ENCODE measurements at regions not wholly inside any gene's neighbourhood (a gene's known extent, or its start where the extent isn't known, plus 50 kb on each side); places are given as distances from the start of the nearest gene placed in this dataset.

DNA sequence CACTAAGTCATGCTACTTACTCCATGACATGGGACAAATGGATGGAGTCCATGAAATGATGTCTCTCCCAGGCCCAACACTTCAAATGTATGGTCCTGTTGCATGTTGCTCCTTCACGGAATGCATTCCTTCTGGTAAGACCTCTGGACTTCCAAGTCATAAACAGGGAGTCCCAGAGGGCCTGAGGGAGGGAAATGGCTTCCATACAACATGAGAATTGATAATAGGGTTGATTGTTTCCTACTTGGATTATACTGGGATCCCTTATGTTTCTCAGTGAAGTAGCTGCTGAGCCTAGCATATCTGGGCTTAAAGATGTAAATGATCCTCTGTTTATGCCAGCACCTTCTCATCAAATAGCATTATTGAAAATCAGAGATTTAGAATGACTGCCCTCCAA is 104.2 kb upstream of the MAGI3 start:
- H3K4me1 ChIP-seq (replicated peaks in 1 of 4; ENCODE audit: control insufficient read depth in 3 of 4, insufficient read depth in 4 of 4, low read length in 3 of 4), result no peaks in the 10 kb centered on the region
- no peak overlapping the region for H3K14ac ChIP-seq (ENCODE audit: insufficient read length)
- H4K20me1 ChIP-seq (replicated peaks in 1 of 2; ENCODE audit: control insufficient read depth in 1 of 2, insufficient read depth in 2 of 2, low read length in 2 of 2), result no peaks in the 10 kb centered on the region
- ChIA-PET POLR2A (ENCODE audit: partially characterized antibody) (no interaction called here), CTCF (ENCODE audit: partially characterized antibody) (interaction anchor here (1.0 kb wide), 1 partner anchor 13 kb away, joined by 3 read pairs; no protein-coding TSS in a partner anchor)
- H3K9ac ChIP-seq (replicated peaks in 1 of 4; ENCODE audit: extremely low read depth in 1 of 4, low read depth in 3 of 4, low read length in 3 of 4), result no peak overlapping the region
- H3K79me2 ChIP-seq (ENCODE audit: control insufficient read depth in 1 of 2, insufficient read depth in 2 of 2, low read length in 2 of 2), result no peaks in the 10 kb centered on the region
- TF ChIP-seq TAF7 (optimal IDR thresholded peaks at IDR 0.05; ENCODE audit: borderline replicate concordance, low read depth, low read length) (no peak), EP300 (IDR thresholded peaks at IDR 0.05; ENCODE audit: borderline replicate concordance in 1 of 2, low read depth in 2 of 2, low read length in 2 of 2) (no peak), SIX5 (IDR thresholded peaks at IDR 0.05; ENCODE audit: low read depth, low read length) (no peak), RXRA (IDR thresholded peaks at IDR 0.05; ENCODE audit: insufficient read depth, low read depth, low read length) (no peak), TEAD4 (IDR thresholded peaks at IDR 0.05; ENCODE audit: low read depth, low read length) (no peak), KDM4A (IDR thresholded peaks at IDR 0.05; ENCODE audit: low read depth, low read length, severe bottlenecking) (no peak)
- H3K23me2 ChIP-seq (ENCODE audit: low read depth, low read length), result no peaks in the 10 kb centered on the region
- DNase-seq (ENCODE audit: low read depth in 1 of 2, low spot score in 2 of 2), result no peak
- H2BK12ac ChIP-seq (ENCODE audit: low read depth, low read length), result no peak overlapping the region
- H2BK15ac ChIP-seq (ENCODE audit: low read length), result no peak overlapping the region
- H3K4me2 ChIP-seq (ENCODE audit: insufficient read depth in 1 of 2, low read depth in 2 of 2, low read length in 2 of 2), result no peak overlapping the region
- no peaks in the 10 kb centered on the region for H3K27me3 ChIP-seq (replicated peaks in 1 of 4; ENCODE audit: control insufficient read depth in 3 of 4, extremely low read depth in 1 of 4, insufficient read depth in 3 of 4, low read length in 3 of 4)
- H3K18ac ChIP-seq (ENCODE audit: extremely low read depth, low read length), result no peak overlapping the region
- no peak overlapping the region for H2AFZ ChIP-seq (ENCODE audit: low read length)
- no peak overlapping the region for H4K5ac ChIP-seq (ENCODE audit: insufficient read length, low read depth, low read length)
- H3K56ac ChIP-seq (replicated peaks; ENCODE audit: insufficient read length, low read depth, low read length), result no peak overlapping the region
- H3K4me3 ChIP-seq (ENCODE audit: extremely low read depth in 1 of 4, insufficient read depth in 2 of 4, low read depth in 3 of 4, low read length in 4 of 4), result no peak overlapping the region
- H2AK5ac ChIP-seq (ENCODE audit: low read depth, low read length), result no peak overlapping the region
- H2BK20ac ChIP-seq (ENCODE audit: low read length), result no peak overlapping the region
- H3K9me3 ChIP-seq (ENCODE audit: insufficient read depth in 2 of 2, low read depth in 1 of 2, low read length in 1 of 2), result no peaks in the 10 kb centered on the region
- no peak overlapping the region for H3K23ac ChIP-seq (ENCODE audit: insufficient read length)
- no peaks in the 10 kb centered on the region for H3K79me1 ChIP-seq (ENCODE audit: low read depth, low read length)
- no peak overlapping the region for H4K8ac ChIP-seq (ENCODE audit: extremely low read depth, insufficient read depth, low read length)
- no peak overlapping the region for H4K91ac ChIP-seq (replicated peaks; ENCODE audit: insufficient read length, low read length)
- H3K4ac ChIP-seq (replicated peaks; ENCODE audit: insufficient read length, low read depth, low read length), result no peak overlapping the region
- H2BK5ac ChIP-seq (ENCODE audit: low read depth, low read length), result no peak overlapping the region
- FAIRE-seq, result no peak
- H3K27ac ChIP-seq (ENCODE audit: low read depth, low read length), result no peak overlapping the region
- no peak overlapping the region for H2BK120ac ChIP-seq (replicated peaks; ENCODE audit: low read depth, low read length)
- no peaks in the 10 kb centered on the region for H3K36me3 ChIP-seq (ENCODE audit: control insufficient read depth in 2 of 4, insufficient read depth in 4 of 4, low read length in 3 of 4)
- 87% methylated on average over 1 of the region's 1 CpG; no CpG with 5 or more reads in 1 of the 2 experiments for WGBS, 2 experiments (ENCODE audit: extremely low coverage in 1 of 2, insufficient coverage in 1 of 2, insufficient read length in 1 of 2, insufficient replicate concordance in 2 of 2, low coverage in 1 of 2, low lambda C conversion rate in 2 of 2, missing lambda C conversion rate in 1 of 2)

Data from H1 (cell line).